ENCODE measurements at regions not wholly inside any gene's neighbourhood (a gene's known extent, or its start where the extent isn't known, plus 50 kb on each side); places are given as distances from the start of the nearest gene placed in this dataset.

DNA sequence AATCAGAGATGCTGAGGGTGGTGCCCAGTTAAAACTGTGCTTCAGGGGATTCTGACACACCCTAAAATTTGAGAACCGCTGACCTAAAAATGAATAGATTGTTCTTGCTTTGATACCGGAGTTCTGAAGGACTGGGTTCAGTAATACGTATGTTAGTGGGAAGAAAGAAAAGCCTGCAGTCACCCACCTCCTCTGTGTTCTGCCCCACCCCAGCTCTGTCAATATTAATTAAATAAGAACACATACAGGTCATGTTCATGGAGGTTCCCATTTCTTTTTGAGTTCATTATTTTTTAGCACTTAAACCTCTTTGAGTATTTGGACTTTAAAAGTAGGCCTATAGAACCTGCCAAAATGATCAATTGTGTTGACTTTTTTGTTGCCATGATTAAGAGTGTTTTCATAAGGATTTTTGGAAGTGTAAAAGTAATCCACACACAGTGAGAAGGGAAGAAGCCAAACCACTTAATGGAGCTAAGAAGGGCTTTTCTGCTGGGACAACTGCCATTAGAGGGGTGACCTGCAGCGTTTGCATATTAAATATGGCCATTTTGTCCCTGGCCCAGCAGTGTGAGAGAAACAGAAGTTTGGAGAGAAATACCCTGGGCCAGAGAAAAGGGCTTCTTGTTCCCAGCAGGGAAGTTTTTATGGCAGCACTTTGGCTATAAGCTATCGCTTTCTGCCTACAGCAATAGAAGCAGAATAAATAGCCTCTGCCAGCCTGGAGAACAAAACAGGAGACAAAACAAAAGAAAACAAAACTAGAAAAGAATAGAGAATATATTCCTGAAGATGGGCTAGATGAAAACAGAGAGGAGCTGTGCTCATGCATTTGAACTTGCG, 80.7 kb upstream of the RNF152 start:
- TF ChIP-seq, protein P1, sequence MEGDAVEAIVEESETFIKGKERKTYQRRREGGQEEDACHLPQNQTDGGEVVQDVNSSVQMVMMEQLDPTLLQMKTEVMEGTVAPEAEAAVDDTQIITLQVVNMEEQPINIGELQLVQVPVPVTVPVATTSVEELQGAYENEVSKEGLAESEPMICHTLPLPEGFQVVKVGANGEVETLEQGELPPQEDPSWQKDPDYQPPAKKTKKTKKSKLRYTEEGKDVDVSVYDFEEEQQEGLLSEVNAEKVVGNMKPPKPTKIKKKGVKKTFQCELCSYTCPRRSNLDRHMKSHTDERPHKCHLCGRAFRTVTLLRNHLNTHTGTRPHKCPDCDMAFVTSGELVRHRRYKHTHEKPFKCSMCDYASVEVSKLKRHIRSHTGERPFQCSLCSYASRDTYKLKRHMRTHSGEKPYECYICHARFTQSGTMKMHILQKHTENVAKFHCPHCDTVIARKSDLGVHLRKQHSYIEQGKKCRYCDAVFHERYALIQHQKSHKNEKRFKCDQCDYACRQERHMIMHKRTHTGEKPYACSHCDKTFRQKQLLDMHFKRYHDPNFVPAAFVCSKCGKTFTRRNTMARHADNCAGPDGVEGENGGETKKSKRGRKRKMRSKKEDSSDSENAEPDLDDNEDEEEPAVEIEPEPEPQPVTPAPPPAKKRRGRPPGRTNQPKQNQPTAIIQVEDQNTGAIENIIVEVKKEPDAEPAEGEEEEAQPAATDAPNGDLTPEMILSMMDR (conservative IDR thresholded peaks at IDR 0.05; ENCODE audit: low read depth, low read length), result no peak
- no peak for TF ChIP-seq RAD21 (IDR thresholded peaks at IDR 0.05; ENCODE audit: low read length)
- no peak for TF ChIP-seq POLR2A (IDR thresholded peaks at IDR 0.05; ENCODE audit: low read depth, low read length)
- TF ChIP-seq SMC3 (IDR thresholded peaks at IDR 0.05; ENCODE audit: low read depth, low read length), result no peak
- no peak for TF ChIP-seq BHLHE40 (IDR thresholded peaks at IDR 0.05; ENCODE audit: low read depth, low read length)
- no peak for TF ChIP-seq FOS (IDR thresholded peaks at IDR 0.05; ENCODE audit: low read depth, low read length)

All from IMR-90 (cell line).